ENCODE measurements at regions not wholly inside any gene's neighbourhood (a gene's known extent, or its start where the extent isn't known, plus 50 kb on each side); places are given as distances from the start of the nearest gene placed in this dataset.

DNA sequence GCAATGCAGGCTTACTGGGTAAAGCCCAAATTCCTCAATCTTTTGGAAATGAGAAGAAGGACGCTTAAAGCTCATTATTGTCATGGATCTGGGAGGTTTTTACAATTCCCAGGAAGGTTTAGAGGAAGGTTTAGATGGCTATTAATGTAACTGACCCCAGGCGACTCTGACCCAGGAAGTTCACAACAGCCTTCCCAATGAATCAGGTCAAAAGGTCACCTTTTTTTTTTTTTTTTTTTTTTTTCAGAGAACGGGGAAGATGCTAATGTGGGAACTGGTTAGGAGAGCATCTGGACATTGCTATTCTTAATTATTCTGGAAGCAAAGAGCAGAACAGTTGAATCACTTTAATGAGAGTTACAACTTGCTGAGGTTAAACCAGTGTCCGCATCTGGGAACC, 149.9 kb upstream of the ITGB1 start:
- peaks cover 18% of the 10 kb centered on the region for H3K9me3 Mint-ChIP-seq
- no peak for TF ChIP-seq TEAD4 (CRISPR knock-in tag; IDR thresholded peaks at IDR 0.05)
- TF ChIP-seq, protein P1, sequence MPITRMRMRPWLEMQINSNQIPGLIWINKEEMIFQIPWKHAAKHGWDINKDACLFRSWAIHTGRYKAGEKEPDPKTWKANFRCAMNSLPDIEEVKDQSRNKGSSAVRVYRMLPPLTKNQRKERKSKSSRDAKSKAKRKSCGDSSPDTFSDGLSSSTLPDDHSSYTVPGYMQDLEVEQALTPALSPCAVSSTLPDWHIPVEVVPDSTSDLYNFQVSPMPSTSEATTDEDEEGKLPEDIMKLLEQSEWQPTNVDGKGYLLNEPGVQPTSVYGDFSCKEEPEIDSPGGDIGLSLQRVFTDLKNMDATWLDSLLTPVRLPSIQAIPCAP (CRISPR knock-in tag; IDR thresholded peaks at IDR 0.05), result no peak
- TF ChIP-seq, protein P2, sequence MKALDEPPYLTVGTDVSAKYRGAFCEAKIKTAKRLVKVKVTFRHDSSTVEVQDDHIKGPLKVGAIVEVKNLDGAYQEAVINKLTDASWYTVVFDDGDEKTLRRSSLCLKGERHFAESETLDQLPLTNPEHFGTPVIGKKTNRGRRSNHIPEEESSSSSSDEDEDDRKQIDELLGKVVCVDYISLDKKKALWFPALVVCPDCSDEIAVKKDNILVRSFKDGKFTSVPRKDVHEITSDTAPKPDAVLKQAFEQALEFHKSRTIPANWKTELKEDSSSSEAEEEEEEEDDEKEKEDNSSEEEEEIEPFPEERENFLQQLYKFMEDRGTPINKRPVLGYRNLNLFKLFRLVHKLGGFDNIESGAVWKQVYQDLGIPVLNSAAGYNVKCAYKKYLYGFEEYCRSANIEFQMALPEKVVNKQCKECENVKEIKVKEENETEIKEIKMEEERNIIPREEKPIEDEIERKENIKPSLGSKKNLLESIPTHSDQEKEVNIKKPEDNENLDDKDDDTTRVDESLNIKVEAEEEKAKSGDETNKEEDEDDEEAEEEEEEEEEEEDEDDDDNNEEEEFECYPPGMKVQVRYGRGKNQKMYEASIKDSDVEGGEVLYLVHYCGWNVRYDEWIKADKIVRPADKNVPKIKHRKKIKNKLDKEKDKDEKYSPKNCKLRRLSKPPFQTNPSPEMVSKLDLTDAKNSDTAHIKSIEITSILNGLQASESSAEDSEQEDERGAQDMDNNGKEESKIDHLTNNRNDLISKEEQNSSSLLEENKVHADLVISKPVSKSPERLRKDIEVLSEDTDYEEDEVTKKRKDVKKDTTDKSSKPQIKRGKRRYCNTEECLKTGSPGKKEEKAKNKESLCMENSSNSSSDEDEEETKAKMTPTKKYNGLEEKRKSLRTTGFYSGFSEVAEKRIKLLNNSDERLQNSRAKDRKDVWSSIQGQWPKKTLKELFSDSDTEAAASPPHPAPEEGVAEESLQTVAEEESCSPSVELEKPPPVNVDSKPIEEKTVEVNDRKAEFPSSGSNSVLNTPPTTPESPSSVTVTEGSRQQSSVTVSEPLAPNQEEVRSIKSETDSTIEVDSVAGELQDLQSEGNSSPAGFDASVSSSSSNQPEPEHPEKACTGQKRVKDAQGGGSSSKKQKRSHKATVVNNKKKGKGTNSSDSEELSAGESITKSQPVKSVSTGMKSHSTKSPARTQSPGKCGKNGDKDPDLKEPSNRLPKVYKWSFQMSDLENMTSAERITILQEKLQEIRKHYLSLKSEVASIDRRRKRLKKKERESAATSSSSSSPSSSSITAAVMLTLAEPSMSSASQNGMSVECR (CRISPR knock-in tag; IDR thresholded peaks at IDR 0.05; ENCODE audit: borderline replicate concordance), result no peak
- TF ChIP-seq, protein P3, sequence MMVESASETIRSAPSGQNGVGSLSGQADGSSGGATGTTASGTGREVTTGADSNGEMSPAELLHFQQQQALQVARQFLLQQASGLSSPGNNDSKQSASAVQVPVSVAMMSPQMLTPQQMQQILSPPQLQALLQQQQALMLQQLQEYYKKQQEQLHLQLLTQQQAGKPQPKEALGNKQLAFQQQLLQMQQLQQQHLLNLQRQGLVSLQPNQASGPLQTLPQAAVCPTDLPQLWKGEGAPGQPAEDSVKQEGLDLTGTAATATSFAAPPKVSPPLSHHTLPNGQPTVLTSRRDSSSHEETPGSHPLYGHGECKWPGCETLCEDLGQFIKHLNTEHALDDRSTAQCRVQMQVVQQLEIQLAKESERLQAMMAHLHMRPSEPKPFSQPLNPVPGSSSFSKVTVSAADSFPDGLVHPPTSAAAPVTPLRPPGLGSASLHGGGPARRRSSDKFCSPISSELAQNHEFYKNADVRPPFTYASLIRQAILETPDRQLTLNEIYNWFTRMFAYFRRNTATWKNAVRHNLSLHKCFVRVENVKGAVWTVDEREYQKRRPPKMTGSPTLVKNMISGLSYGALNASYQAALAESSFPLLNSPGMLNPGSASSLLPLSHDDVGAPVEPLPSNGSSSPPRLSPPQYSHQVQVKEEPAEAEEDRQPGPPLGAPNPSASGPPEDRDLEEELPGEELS (CRISPR knock-in tag; IDR thresholded peaks at IDR 0.05), result no peak
- TF ChIP-seq ZBTB21 (CRISPR knock-in tag; IDR thresholded peaks at IDR 0.05; ENCODE audit: borderline replicate concordance), result no peak
- no peak for TF ChIP-seq RORB (CRISPR knock-in tag; IDR thresholded peaks at IDR 0.05)
- TF ChIP-seq, protein P4, sequence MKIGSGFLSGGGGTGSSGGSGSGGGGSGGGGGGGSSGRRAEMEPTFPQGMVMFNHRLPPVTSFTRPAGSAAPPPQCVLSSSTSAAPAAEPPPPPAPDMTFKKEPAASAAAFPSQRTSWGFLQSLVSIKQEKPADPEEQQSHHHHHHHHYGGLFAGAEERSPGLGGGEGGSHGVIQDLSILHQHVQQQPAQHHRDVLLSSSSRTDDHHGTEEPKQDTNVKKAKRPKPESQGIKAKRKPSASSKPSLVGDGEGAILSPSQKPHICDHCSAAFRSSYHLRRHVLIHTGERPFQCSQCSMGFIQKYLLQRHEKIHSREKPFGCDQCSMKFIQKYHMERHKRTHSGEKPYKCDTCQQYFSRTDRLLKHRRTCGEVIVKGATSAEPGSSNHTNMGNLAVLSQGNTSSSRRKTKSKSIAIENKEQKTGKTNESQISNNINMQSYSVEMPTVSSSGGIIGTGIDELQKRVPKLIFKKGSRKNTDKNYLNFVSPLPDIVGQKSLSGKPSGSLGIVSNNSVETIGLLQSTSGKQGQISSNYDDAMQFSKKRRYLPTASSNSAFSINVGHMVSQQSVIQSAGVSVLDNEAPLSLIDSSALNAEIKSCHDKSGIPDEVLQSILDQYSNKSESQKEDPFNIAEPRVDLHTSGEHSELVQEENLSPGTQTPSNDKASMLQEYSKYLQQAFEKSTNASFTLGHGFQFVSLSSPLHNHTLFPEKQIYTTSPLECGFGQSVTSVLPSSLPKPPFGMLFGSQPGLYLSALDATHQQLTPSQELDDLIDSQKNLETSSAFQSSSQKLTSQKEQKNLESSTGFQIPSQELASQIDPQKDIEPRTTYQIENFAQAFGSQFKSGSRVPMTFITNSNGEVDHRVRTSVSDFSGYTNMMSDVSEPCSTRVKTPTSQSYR (CRISPR knock-in tag; IDR thresholded peaks at IDR 0.05), result no peak
- peaks cover 54% of the 10 kb centered on the region for H3K4me1 Mint-ChIP-seq
- H3K4me3 Mint-ChIP-seq, result no peak overlapping the region
- ChIA-PET CTCF (interaction anchor here (0.8 to 2.9 kb wide), 5 partner anchors 8 to 99 kb away, joined by 3 to 25 read pairs (median 8); no protein-coding TSS in a partner anchor), POLR2A (no interaction called here)
- no peak for DNase-seq (ENCODE audit: low spot score)
- peaks cover 17% of the 10 kb centered on the region for H3K36me3 Mint-ChIP-seq
- H3K27me3 Mint-ChIP-seq (ENCODE audit: low read depth), result peaks cover 12% of the 10 kb centered on the region
- peak; percentile 57 for ATAC-seq
- H3K27ac Mint-ChIP-seq, result no peak overlapping the region

DNA sequence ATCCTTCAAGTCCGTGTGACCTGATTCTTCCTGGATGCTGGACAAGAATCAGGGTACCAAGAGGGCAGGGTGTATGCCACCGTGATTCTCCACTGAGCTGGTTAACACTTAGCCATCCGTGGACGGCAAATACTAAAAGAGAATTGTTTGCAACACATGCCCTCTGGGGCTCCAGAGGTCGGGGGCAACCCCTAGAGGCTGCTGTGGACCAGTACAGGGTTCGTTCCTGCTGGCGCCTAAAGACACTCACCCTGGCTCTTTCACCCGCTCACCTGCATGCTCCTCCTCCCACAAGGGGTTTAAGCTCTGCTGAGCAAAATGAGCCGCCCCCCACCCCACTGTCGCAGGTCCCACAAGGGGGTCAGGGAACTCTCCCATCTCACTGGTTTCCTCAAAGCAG, 148.7 kb upstream of the ITGB1 start:
- ChIA-PET POLR2A (no interaction called here), CTCF (interaction anchor here (0.6 to 2.9 kb wide), 10 partner anchors 9 to 102 kb away, joined by 3 to 25 read pairs (median 4); no protein-coding TSS in a partner anchor)
- Mint-ChIP-seq H3K9me3 (peaks cover 22% of the 10 kb centered on the region), H3K27me3 (ENCODE audit: low read depth) (peaks cover 12% of the 10 kb centered on the region), H3K4me1 (peaks cover 54% of the 10 kb centered on the region), H3K27ac (no peak overlapping the region), H3K4me3 (no peak overlapping the region), H3K36me3 (peaks cover 19% of the 10 kb centered on the region)
- TF ChIP-seq MXD4 (CRISPR knock-in tag; IDR thresholded peaks at IDR 0.05; ENCODE audit: borderline replicate concordance) (no peak), JAZF1 (CRISPR knock-in tag; IDR thresholded peaks at IDR 0.05) (no peak)
- TF ChIP-seq, protein P5, sequence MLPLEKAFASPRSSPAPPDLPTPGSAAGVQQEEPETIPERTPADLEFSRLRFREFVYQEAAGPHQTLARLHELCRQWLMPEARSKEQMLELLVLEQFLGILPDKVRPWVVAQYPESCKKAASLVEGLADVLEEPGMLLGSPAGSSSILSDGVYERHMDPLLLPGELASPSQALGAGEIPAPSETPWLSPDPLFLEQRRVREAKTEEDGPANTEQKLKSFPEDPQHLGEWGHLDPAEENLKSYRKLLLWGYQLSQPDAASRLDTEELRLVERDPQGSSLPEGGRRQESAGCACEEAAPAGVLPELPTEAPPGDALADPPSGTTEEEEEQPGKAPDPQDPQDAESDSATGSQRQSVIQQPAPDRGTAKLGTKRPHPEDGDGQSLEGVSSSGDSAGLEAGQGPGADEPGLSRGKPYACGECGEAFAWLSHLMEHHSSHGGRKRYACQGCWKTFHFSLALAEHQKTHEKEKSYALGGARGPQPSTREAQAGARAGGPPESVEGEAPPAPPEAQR (CRISPR knock-in tag; IDR thresholded peaks at IDR 0.05), result no peak
- TF ChIP-seq, protein P6, sequence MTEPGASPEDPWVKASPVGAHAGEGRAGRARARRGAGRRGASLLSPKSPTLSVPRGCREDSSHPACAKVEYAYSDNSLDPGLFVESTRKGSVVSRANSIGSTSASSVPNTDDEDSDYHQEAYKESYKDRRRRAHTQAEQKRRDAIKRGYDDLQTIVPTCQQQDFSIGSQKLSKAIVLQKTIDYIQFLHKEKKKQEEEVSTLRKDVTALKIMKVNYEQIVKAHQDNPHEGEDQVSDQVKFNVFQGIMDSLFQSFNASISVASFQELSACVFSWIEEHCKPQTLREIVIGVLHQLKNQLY (CRISPR knock-in tag; IDR thresholded peaks at IDR 0.05), result no peak
- TF ChIP-seq, protein P7, sequence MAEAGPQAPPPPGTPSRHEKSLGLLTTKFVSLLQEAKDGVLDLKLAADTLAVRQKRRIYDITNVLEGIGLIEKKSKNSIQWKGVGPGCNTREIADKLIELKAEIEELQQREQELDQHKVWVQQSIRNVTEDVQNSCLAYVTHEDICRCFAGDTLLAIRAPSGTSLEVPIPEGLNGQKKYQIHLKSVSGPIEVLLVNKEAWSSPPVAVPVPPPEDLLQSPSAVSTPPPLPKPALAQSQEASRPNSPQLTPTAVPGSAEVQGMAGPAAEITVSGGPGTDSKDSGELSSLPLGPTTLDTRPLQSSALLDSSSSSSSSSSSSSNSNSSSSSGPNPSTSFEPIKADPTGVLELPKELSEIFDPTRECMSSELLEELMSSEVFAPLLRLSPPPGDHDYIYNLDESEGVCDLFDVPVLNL (CRISPR knock-in tag; IDR thresholded peaks at IDR 0.05; ENCODE audit: borderline replicate concordance, low read depth), result no peak
- ATAC-seq (peak; percentile 96), DNase-seq (ENCODE audit: low spot score) (peak; percentile 54)

Measured in WTC11 (cell line).